ENCODE measurements at regions not wholly inside any gene's neighbourhood (a gene's known extent, or its start where the extent isn't known, plus 50 kb on each side); places are given as distances from the start of the nearest gene placed in this dataset.
"Not testable (repeated sequence)": the region's sequence is repeated elsewhere in the genome, so short reads cannot be mapped to it uniquely, and the experiment has no call there.

GRCh38 chr12:76669981-76670380, 93.9 kb upstream of the ZDHHC17 start:
- Mint-ChIP-seq H3K36me3 (peaks cover 0 to 2% (median 0%) of the 10 kb centered on the region in 3 donors), H3K9me3 (peaks cover 0 to 5% (median 0%) of the 10 kb centered on the region in 5 donors)

GRCh38 chr12:76670776-76671175, 93.1 kb upstream of the ZDHHC17 start:
- H3K27ac ChIP-seq (ENCODE audit: low read depth, low read length): no peak overlapping the region
- H3K9me3 ChIP-seq (ENCODE audit: low read length): no peaks in the 10 kb centered on the region
- H3K4me3 ChIP-seq (ENCODE audit: low read length): no peak overlapping the region
- ChIA-PET POLR2A (no interaction called here), CTCF (no interaction called here)
- Mint-ChIP-seq H3K9me3 (peaks cover 0 to 5% (median 0%) of the 10 kb centered on the region in 5 donors), H3K27me3 (peaks cover 9 to 16% of the 10 kb centered on the region in 2 donors), H3K36me3 (peaks cover 0 to 2% (median 0%) of the 10 kb centered on the region in 3 donors), H3K4me1 (peaks cover 0 to 8% (median 3%) of the 10 kb centered on the region in 3 donors), H3K27ac (no peak overlapping the region), H3K4me3 (no peak overlapping the region)
- H3K27me3 ChIP-seq (ENCODE audit: insufficient read depth, low read length, poor library complexity, severe bottlenecking): no peaks in the 10 kb centered on the region
- no peaks in the 10 kb centered on the region for H3K36me3 ChIP-seq (ENCODE audit: insufficient read depth, low read length)
- no peak for DNase-seq
- H3K4me1 ChIP-seq (ENCODE audit: insufficient read depth, low read length): no peaks in the 10 kb centered on the region

More at GRCh38 chr12:76669981-76670380, 93.9 kb upstream of the ZDHHC17 start:
- Histone ChIP-seq H3K36me3 (ENCODE audit: insufficient read depth, low read length) (no peaks in the 10 kb centered on the region), H3K9me3 (ENCODE audit: low read length) (no peaks in the 10 kb centered on the region), H3K27ac (ENCODE audit: low read depth, low read length) (no peak overlapping the region), H3K4me1 (ENCODE audit: insufficient read depth, low read length) (no peaks in the 10 kb centered on the region), H3K27me3 (ENCODE audit: insufficient read depth, low read length, poor library complexity, severe bottlenecking) (no peaks in the 10 kb centered on the region), H3K4me3 (ENCODE audit: low read length) (no peak overlapping the region)
- Mint-ChIP-seq H3K27me3 (peaks cover 10 to 15% of the 10 kb centered on the region in 2 donors), H3K4me3 (no peak overlapping the region), H3K4me1 (peaks cover 0 to 11% (median 6%) of the 10 kb centered on the region in 3 donors), H3K27ac (no peak overlapping the region)
- ChIA-PET POLR2A (no interaction called here), CTCF (no interaction called here)
- no peak for DNase-seq

GRCh38 chr12:76674669-76675315, 89.1 kb upstream of the ZDHHC17 start:
- no peak for DNase-seq
- Mint-ChIP-seq H3K36me3 (peaks cover 0 to 2% (median 0%) of the 10 kb centered on the region in 3 donors), H3K27me3 (peaks cover 3 to 12% of the 10 kb centered on the region in 2 donors), H3K4me1 (no peaks in the 10 kb centered on the region), H3K27ac (no peak overlapping the region), H3K9me3 (peaks cover 0 to 7% (median 0%) of the 10 kb centered on the region in 5 donors), H3K4me3 (no peak overlapping the region)
- Histone ChIP-seq H3K27me3 (ENCODE audit: insufficient read depth, low read length, poor library complexity, severe bottlenecking) (no peaks in the 10 kb centered on the region), H3K9me3 (ENCODE audit: low read length) (no peaks in the 10 kb centered on the region), H3K4me3 (ENCODE audit: low read length) (no peak overlapping the region), H3K27ac (ENCODE audit: low read depth, low read length) (no peak overlapping the region), H3K36me3 (ENCODE audit: insufficient read depth, low read length) (no peaks in the 10 kb centered on the region), H3K4me1 (ENCODE audit: insufficient read depth, low read length) (no peaks in the 10 kb centered on the region)
- CTCF ChIA-PET: no interaction called here
- POLR2A ChIA-PET: no interaction called here

GRCh38 chr12:76676261-76676660, 87.7 kb upstream of the ZDHHC17 start:
- H3K36me3 Mint-ChIP-seq; H3K4me1 ChIP-seq (ENCODE audit: insufficient read depth, low read length); H3K27ac ChIP-seq (ENCODE audit: low read depth, low read length); POLR2A ChIA-PET; CTCF ChIA-PET; H3K27ac Mint-ChIP-seq; H3K27me3 ChIP-seq (ENCODE audit: insufficient read depth, low read length, poor library complexity, severe bottlenecking); H3K36me3 ChIP-seq (ENCODE audit: insufficient read depth, low read length); H3K9me3 Mint-ChIP-seq; H3K4me3 ChIP-seq (ENCODE audit: low read length); H3K9me3 ChIP-seq (ENCODE audit: low read length); DNase-seq; H3K4me3 Mint-ChIP-seq; H3K4me1 Mint-ChIP-seq: not testable (repeated sequence)
- peaks cover 3 to 12% of the 10 kb centered on the region in 2 donors for H3K27me3 Mint-ChIP-seq

- Histone ChIP-seq H3K27ac (ENCODE audit: low read depth, low read length) (no peak overlapping the region), H3K4me1 (ENCODE audit: insufficient read depth, low read length) (no peaks in the 10 kb centered on the region), H3K27me3 (ENCODE audit: insufficient read depth, low read length, poor library complexity, severe bottlenecking) (no peaks in the 10 kb centered on the region), H3K9me3 (ENCODE audit: low read length) (no peaks in the 10 kb centered on the region), H3K4me3 (ENCODE audit: low read length) (no peak overlapping the region), H3K36me3 (ENCODE audit: insufficient read depth, low read length) (no peaks in the 10 kb centered on the region)
- no peaks in the 10 kb centered on the region for H3K4me1 Mint-ChIP-seq
- no peaks in the 10 kb centered on the region for H3K36me3 Mint-ChIP-seq
- ChIA-PET POLR2A (no interaction called here), CTCF (no interaction called here)
- peaks cover 3 to 12% of the 10 kb centered on the region in 2 donors for H3K27me3 Mint-ChIP-seq
- H3K4me3 Mint-ChIP-seq: no peak overlapping the region
- no peak for DNase-seq
- H3K27ac Mint-ChIP-seq: no peak overlapping the region
- peaks cover 0 to 2% (median 0%) of the 10 kb centered on the region in 5 donors for H3K9me3 Mint-ChIP-seq
Measured at GRCh38 chr12:76678992-76679391, 84.9 kb upstream of the ZDHHC17 start.

GRCh38 chr12:76679778-76680177, 84.1 kb upstream of the ZDHHC17 start:
- ChIA-PET POLR2A (interaction anchor here (0.7 kb wide), 1 partner anchor 521 kb away, joined by 8 read pairs; no protein-coding TSS in a partner anchor), CTCF (no interaction called here)
- peaks cover 0 to 2% (median 0%) of the 10 kb centered on the region in 5 donors for H3K9me3 Mint-ChIP-seq
- no peak for DNase-seq
- H3K4me1 ChIP-seq (ENCODE audit: insufficient read depth, low read length): no peaks in the 10 kb centered on the region
- H3K9me3 ChIP-seq (ENCODE audit: low read length): no peaks in the 10 kb centered on the region
- H3K4me3 Mint-ChIP-seq: no peak overlapping the region
- H3K27me3 ChIP-seq (ENCODE audit: insufficient read depth, low read length, poor library complexity, severe bottlenecking): no peaks in the 10 kb centered on the region
- no peaks in the 10 kb centered on the region for H3K36me3 ChIP-seq (ENCODE audit: insufficient read depth, low read length)
- H3K4me3 ChIP-seq (ENCODE audit: low read length): no peak overlapping the region
- H3K36me3 Mint-ChIP-seq: no peaks in the 10 kb centered on the region
- no peaks in the 10 kb centered on the region for H3K4me1 Mint-ChIP-seq
- H3K27me3 Mint-ChIP-seq: peaks cover 2 to 11% of the 10 kb centered on the region in 2 donors
- no peak overlapping the region for H3K27ac Mint-ChIP-seq
- no peak overlapping the region for H3K27ac ChIP-seq (ENCODE audit: low read depth, low read length)

GRCh38 chr12:76680940-76681339, 83.0 kb upstream of the ZDHHC17 start:
- POLR2A ChIA-PET: no interaction called here
- no peak overlapping the region for H3K4me3 Mint-ChIP-seq

GRCh38 chr12:76685246-76685678, 78.7 kb upstream of the ZDHHC17 start:
- no peaks in the 10 kb centered on the region for H3K36me3 Mint-ChIP-seq
- H3K9me3 ChIP-seq (ENCODE audit: low read length): no peaks in the 10 kb centered on the region
- H3K4me3 ChIP-seq (ENCODE audit: low read length): no peak overlapping the region
- H3K9me3 Mint-ChIP-seq: no peaks in the 10 kb centered on the region
- no peak overlapping the region for H3K27ac ChIP-seq (ENCODE audit: low read depth, low read length)
- ChIA-PET POLR2A (no interaction called here), CTCF (no interaction called here)
- no peaks in the 10 kb centered on the region for H3K27me3 Mint-ChIP-seq
- no peaks in the 10 kb centered on the region for H3K4me1 ChIP-seq (ENCODE audit: insufficient read depth, low read length)
- H3K27ac Mint-ChIP-seq: no peak overlapping the region
- no peak overlapping the region for H3K4me3 Mint-ChIP-seq
- DNase-seq: no peak
- peaks cover 0 to 6% (median 0%) of the 10 kb centered on the region in 3 donors for H3K4me1 Mint-ChIP-seq
- H3K36me3 ChIP-seq (ENCODE audit: insufficient read depth, low read length): no peaks in the 10 kb centered on the region
- no peaks in the 10 kb centered on the region for H3K27me3 ChIP-seq (ENCODE audit: insufficient read depth, low read length, poor library complexity, severe bottlenecking)

More at GRCh38 chr12:76680940-76681339, 83.0 kb upstream of the ZDHHC17 start:
- H3K27ac Mint-ChIP-seq: peak overlapping the region in 1 of 8 donors; percentile 37
- peaks cover 0 to 2% (median 0%) of the 10 kb centered on the region in 5 donors for H3K9me3 Mint-ChIP-seq
- Histone ChIP-seq H3K4me1 (ENCODE audit: insufficient read depth, low read length) (no peaks in the 10 kb centered on the region), H3K9me3 (ENCODE audit: low read length) (no peaks in the 10 kb centered on the region), H3K36me3 (ENCODE audit: insufficient read depth, low read length) (no peaks in the 10 kb centered on the region), H3K4me3 (ENCODE audit: low read length) (no peak overlapping the region), H3K27me3 (ENCODE audit: insufficient read depth, low read length, poor library complexity, severe bottlenecking) (no peaks in the 10 kb centered on the region), H3K27ac (ENCODE audit: low read depth, low read length) (no peak overlapping the region)
- CTCF ChIA-PET: interaction anchor here (0.6 kb wide), 1 partner anchor 65 kb away, joined by 3 read pairs; no protein-coding TSS in a partner anchor
- H3K36me3 Mint-ChIP-seq: no peaks in the 10 kb centered on the region
- DNase-seq: no peak
- peaks cover 2 to 7% of the 10 kb centered on the region in 2 donors for H3K27me3 Mint-ChIP-seq
- H3K4me1 Mint-ChIP-seq: peaks cover 0 to 6% (median 0%) of the 10 kb centered on the region in 3 donors

Data from CD8-positive, alpha-beta memory T cell (primary cell).